A549 (cell line): ENCODE measurements at regions not wholly inside any gene's neighbourhood (a gene's known extent, or its start where the extent isn't known, plus 50 kb on each side); places are given as distances from the start of the nearest gene placed in this dataset.
"Not testable (repeated sequence)": the region's sequence is repeated elsewhere in the genome, so short reads cannot be mapped to it uniquely, and the experiment has no call there.

Experiments
- CBX8 ChIP-seq: fragments of 200-600 bp; sonication (generic); IDR thresholded peaks from 2 replicates; pipeline ENCODE4 v1.6.1; 2016
- CEBPB ChIP-seq, 2 experiments: fragments of >200 bp in 1 of 2; sonication (Bioruptor Twin) in 1 of 2; formaldehyde crosslinking in 1 of 2; IDR thresholded peaks; 2 replicates each; pipeline ENCODE4 v1.6.1; 2012 to 2016
- CHD4 ChIP-seq: fragments of 200-600 bp; sonication (generic); IDR thresholded peaks from 2 replicates; pipeline ENCODE4 v1.6.1; 2016; ENCODE audit warnings: antibody characterized with exemption, mild to moderate bottlenecking, borderline replicate concordance
- HDAC2 ChIP-seq: fragments of 200-600 bp; sonication (generic); IDR thresholded peaks from 2 replicates; pipeline ENCODE4 v1.6.1; 2016
- JUN ChIP-seq, 2 experiments: fragments of >200 bp; sonication (Bioruptor Twin); formaldehyde crosslinking; IDR thresholded peaks; 2 replicates in 1 of 2; 3 replicates in 1 of 2; pipeline ENCODE4 v1.6.1; 2016 to 2017
- KDM5A ChIP-seq: fragments of 200-600 bp; sonication (generic); IDR thresholded peaks from 2 replicates; pipeline ENCODE4 v1.6.1; 2016; ENCODE audit warnings: antibody characterized with exemption, mild to moderate bottlenecking
- POLR2AphosphoS2 ChIP-seq: conservative IDR thresholded peaks from 2 replicates; pipeline ENCODE4 v1.6.1; 2012; ENCODE audit warnings: low read length, improper control_type of control experiment, inconsistent platforms
- RAD21 ChIP-seq, 2 experiments: fragments of >200 bp in 1 of 2; sonication (Bioruptor Twin) in 1 of 2; formaldehyde crosslinking in 1 of 2; IDR thresholded peaks in 1 of 2; conservative IDR thresholded peaks in 1 of 2; 2 replicates in 1 of 2; 3 replicates in 1 of 2; pipeline ENCODE4 v1.6.1; 2012 to 2018; ENCODE audit warnings: inconsistent platforms in 1 of 2
- TF ChIP-seq, protein P1 (sequence below): fragments of >200 bp; sonication (Bioruptor Twin); formaldehyde crosslinking; IDR thresholded peaks from 3 replicates; pipeline ENCODE4 v1.5.1; 2016
- TF ChIP-seq, protein P2 (sequence below): fragments of 200-600 bp; sonication (generic); IDR thresholded peaks from 2 replicates; pipeline ENCODE4 v1.6.1; 2016; ENCODE audit warnings: antibody characterized with exemption, mild to moderate bottlenecking, moderate library complexity
- TF ChIP-seq, protein P3 (sequence below): IDR thresholded peaks from 2 replicates; pipeline ENCODE4 v1.6.1; 2012
- TF ChIP-seq, protein P4 (sequence below): fragments of 150-350 bp; IDR thresholded peaks from 2 replicates; pipeline ENCODE4 v1.6.1; 2014; ENCODE audit warnings: low read depth, mild to moderate bottlenecking, low read length
- TF ChIP-seq, protein P5 (sequence below): IDR thresholded peaks from 2 replicates; pipeline ENCODE4 v1.6.1; 2012

DNA sequence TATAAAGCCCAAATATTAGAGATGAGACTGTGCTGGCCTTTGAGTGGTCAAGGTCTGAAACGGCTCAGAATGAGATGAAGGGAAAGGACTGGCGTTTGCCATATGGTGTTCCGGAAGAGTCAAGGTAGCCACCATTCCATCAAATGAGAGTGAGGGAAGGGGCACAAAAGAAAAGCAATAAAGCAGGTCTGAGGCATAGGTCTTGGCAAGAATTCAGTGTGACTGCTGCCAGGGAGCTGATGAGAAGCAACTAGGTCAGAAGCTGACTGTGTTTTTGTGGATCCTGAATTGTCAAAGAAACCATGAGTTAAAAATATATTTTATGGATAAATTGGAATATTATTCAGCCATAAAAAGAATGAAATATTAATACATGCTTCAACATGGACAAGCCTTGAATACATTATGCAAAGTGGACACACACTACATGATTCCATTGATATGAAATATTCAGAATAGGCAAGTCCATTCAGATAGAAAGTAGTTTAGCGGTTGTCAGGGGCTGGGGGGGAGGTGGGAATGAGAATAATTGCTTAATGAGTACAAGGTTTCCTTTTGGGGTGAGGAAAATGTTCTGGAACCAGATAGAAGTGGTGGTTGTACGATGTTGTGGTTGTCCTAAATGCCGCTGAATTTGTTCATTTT lies 374.6 kb downstream of the ANAPC1 start:
- TF ChIP-seq, protein P1, sequence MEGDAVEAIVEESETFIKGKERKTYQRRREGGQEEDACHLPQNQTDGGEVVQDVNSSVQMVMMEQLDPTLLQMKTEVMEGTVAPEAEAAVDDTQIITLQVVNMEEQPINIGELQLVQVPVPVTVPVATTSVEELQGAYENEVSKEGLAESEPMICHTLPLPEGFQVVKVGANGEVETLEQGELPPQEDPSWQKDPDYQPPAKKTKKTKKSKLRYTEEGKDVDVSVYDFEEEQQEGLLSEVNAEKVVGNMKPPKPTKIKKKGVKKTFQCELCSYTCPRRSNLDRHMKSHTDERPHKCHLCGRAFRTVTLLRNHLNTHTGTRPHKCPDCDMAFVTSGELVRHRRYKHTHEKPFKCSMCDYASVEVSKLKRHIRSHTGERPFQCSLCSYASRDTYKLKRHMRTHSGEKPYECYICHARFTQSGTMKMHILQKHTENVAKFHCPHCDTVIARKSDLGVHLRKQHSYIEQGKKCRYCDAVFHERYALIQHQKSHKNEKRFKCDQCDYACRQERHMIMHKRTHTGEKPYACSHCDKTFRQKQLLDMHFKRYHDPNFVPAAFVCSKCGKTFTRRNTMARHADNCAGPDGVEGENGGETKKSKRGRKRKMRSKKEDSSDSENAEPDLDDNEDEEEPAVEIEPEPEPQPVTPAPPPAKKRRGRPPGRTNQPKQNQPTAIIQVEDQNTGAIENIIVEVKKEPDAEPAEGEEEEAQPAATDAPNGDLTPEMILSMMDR = not testable (repeated sequence)
- TF ChIP-seq, protein P2, sequence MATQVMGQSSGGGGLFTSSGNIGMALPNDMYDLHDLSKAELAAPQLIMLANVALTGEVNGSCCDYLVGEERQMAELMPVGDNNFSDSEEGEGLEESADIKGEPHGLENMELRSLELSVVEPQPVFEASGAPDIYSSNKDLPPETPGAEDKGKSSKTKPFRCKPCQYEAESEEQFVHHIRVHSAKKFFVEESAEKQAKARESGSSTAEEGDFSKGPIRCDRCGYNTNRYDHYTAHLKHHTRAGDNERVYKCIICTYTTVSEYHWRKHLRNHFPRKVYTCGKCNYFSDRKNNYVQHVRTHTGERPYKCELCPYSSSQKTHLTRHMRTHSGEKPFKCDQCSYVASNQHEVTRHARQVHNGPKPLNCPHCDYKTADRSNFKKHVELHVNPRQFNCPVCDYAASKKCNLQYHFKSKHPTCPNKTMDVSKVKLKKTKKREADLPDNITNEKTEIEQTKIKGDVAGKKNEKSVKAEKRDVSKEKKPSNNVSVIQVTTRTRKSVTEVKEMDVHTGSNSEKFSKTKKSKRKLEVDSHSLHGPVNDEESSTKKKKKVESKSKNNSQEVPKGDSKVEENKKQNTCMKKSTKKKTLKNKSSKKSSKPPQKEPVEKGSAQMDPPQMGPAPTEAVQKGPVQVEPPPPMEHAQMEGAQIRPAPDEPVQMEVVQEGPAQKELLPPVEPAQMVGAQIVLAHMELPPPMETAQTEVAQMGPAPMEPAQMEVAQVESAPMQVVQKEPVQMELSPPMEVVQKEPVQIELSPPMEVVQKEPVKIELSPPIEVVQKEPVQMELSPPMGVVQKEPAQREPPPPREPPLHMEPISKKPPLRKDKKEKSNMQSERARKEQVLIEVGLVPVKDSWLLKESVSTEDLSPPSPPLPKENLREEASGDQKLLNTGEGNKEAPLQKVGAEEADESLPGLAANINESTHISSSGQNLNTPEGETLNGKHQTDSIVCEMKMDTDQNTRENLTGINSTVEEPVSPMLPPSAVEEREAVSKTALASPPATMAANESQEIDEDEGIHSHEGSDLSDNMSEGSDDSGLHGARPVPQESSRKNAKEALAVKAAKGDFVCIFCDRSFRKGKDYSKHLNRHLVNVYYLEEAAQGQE = not testable (repeated sequence)
- TF ChIP-seq, protein P3, sequence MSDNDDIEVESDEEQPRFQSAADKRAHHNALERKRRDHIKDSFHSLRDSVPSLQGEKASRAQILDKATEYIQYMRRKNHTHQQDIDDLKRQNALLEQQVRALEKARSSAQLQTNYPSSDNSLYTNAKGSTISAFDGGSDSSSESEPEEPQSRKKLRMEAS = not testable (repeated sequence)
- TF ChIP-seq, protein P4, sequence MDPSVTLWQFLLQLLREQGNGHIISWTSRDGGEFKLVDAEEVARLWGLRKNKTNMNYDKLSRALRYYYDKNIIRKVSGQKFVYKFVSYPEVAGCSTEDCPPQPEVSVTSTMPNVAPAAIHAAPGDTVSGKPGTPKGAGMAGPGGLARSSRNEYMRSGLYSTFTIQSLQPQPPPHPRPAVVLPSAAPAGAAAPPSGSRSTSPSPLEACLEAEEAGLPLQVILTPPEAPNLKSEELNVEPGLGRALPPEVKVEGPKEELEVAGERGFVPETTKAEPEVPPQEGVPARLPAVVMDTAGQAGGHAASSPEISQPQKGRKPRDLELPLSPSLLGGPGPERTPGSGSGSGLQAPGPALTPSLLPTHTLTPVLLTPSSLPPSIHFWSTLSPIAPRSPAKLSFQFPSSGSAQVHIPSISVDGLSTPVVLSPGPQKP = not testable (repeated sequence)
- not testable (repeated sequence) for TF ChIP-seq KDM5A; JUN (IDR thresholded peaks at IDR 0.05); HDAC2; CEBPB (IDR thresholded peaks at IDR 0.05); CHD4; RAD21 (conservative IDR thresholded peaks at IDR 0.05 in 1 of 2, IDR thresholded peaks at IDR 0.05 in 1 of 2); POLR2AphosphoS2; CBX8
- TF ChIP-seq, protein P5, sequence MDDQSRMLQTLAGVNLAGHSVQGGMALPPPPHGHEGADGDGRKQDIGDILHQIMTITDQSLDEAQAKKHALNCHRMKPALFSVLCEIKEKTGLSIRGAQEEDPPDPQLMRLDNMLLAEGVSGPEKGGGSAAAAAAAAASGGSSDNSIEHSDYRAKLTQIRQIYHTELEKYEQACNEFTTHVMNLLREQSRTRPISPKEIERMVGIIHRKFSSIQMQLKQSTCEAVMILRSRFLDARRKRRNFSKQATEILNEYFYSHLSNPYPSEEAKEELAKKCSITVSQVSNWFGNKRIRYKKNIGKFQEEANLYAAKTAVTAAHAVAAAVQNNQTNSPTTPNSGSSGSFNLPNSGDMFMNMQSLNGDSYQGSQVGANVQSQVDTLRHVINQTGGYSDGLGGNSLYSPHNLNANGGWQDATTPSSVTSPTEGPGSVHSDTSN = not testable (repeated sequence)
